GM10266 (cell line): ENCODE measurements at regions not wholly inside any gene's neighbourhood (a gene's known extent, or its start where the extent isn't known, plus 50 kb on each side); places are given as distances from the start of the nearest gene placed in this dataset.
"Not testable (repeated sequence)": the region's sequence is repeated elsewhere in the genome, so short reads cannot be mapped to it uniquely, and the experiment has no call there.

Experiments used
- DNase-seq: peaks from one replicate; pipeline ENCODE4 v3.0.0; 2012; ENCODE audit errors: extremely low spot score
- CTCF ChIP-seq: IDR thresholded peaks from 2 replicates; pipeline ENCODE4 v1.5.1; 2012; ENCODE audit warnings: mild to moderate bottlenecking, low read depth; ENCODE audit not compliant: control insufficient read depth, insufficient read depth; ENCODE audit errors: missing control alignments

GRCh38 chr10:118827053-118827452 is 72.3 kb upstream of the CACUL1 start:
- no peak for TF ChIP-seq CTCF
- DNase-seq = no peak

GRCh38 chr10:118827466-118828155 is 72.8 kb upstream of the CACUL1 start:
- no peak for DNase-seq
- TF ChIP-seq CTCF = no peak

- TF ChIP-seq CTCF = no peak
- no peak for DNase-seq
Observed at GRCh38 chr10:118832241-118832651, 77.5 kb upstream of the CACUL1 start.

- not testable (repeated sequence) for DNase-seq
Observed at GRCh38 chr10:118834370-118834769, 79.6 kb upstream of the CACUL1 start.

- no peak for TF ChIP-seq CTCF
Observed at GRCh38 chr10:118835682-118836326, 81.0 kb upstream of the CACUL1 start.

GRCh38 chr10:118838364-118838763 is 83.6 kb upstream of the CACUL1 start:
- no peak for TF ChIP-seq CTCF
- DNase-seq = no peak

More at GRCh38 chr10:118835682-118836326, 81.0 kb upstream of the CACUL1 start:
- DNase-seq = no peak

GRCh38 chr10:118839348-118839747 is 84.6 kb upstream of the CACUL1 start:
- DNase-seq = no peak
- no peak for TF ChIP-seq CTCF
